ENCODE measurements at regions not wholly inside any gene's neighbourhood (a gene's known extent, or its start where the extent isn't known, plus 50 kb on each side); places are given as distances from the start of the nearest gene placed in this dataset.

GRCh38 chr1:55707196-55707595 lies 492.0 kb upstream of the USP24 start:
- BruUV-seq (replicated peaks): no TSS peak
- Histone ChIP-seq H3K4me3 (ENCODE audit: low read length) (no peak overlapping the region), H2AFZ (ENCODE audit: low read length) (no peak overlapping the region), H3K27ac (ENCODE audit: low read length) (no peak overlapping the region), H3K36me3 (ENCODE audit: low read depth, low read length) (no peaks in the 10 kb centered on the region), H3K79me2 (ENCODE audit: low read length) (no peaks in the 10 kb centered on the region), H3K27me3 (ENCODE audit: low read length) (no peaks in the 10 kb centered on the region), H3K4me1 (ENCODE audit: insufficient read depth, low read length) (no peaks in the 10 kb centered on the region), H3F3A (ENCODE audit: low read length, unreplicated experiment) (no peaks in the 10 kb centered on the region), H3K9ac (ENCODE audit: low read length) (no peak overlapping the region), H3K4me2 (ENCODE audit: low read length) (no peak overlapping the region), H4K20me1 (ENCODE audit: low read length) (no peaks in the 10 kb centered on the region), H3K9me3 (ENCODE audit: low read length) (no peaks in the 10 kb centered on the region), H3K9me2 (replicated peaks; ENCODE audit: low read length) (no peaks in the 10 kb centered on the region)
- no peak for TF ChIP-seq EZH2 (IDR thresholded peaks at IDR 0.05; ENCODE audit: low read length, unreplicated experiment)
- no peak for TF ChIP-seq CTCF (conservative IDR thresholded peaks at IDR 0.05; ENCODE audit: low read depth, low read length)
- no peak for TF ChIP-seq EZH2phosphoT487 (IDR thresholded peaks at IDR 0.05; ENCODE audit: borderline replicate concordance, low read length)
- ChIA-PET CTCF (no interaction called here), POLR2A (ENCODE audit: unreplicated experiment) (no interaction called here)
- no peak for DNase-seq
- intact Hi-C loops (cut with micrococcal nuclease): no loop called here
- no peak for ATAC-seq

- no peak for ATAC-seq
- Histone ChIP-seq H3K4me3 (ENCODE audit: low read length) (no peak overlapping the region), H3K36me3 (ENCODE audit: low read depth, low read length) (no peaks in the 10 kb centered on the region), H3F3A (ENCODE audit: low read length, unreplicated experiment) (no peaks in the 10 kb centered on the region), H4K20me1 (ENCODE audit: low read length) (no peaks in the 10 kb centered on the region), H3K9ac (ENCODE audit: low read length) (no peak overlapping the region), H3K4me2 (ENCODE audit: low read length) (no peak overlapping the region), H3K4me1 (ENCODE audit: insufficient read depth, low read length) (no peaks in the 10 kb centered on the region), H3K9me3 (ENCODE audit: low read length) (no peaks in the 10 kb centered on the region), H2AFZ (ENCODE audit: low read length) (no peak overlapping the region), H3K27ac (ENCODE audit: low read length) (no peak overlapping the region), H3K79me2 (ENCODE audit: low read length) (no peaks in the 10 kb centered on the region), H3K9me2 (replicated peaks; ENCODE audit: low read length) (no peaks in the 10 kb centered on the region), H3K27me3 (ENCODE audit: low read length) (no peaks in the 10 kb centered on the region)
- no peak for TF ChIP-seq EZH2 (IDR thresholded peaks at IDR 0.05; ENCODE audit: low read length, unreplicated experiment)
- TF ChIP-seq EZH2phosphoT487 (IDR thresholded peaks at IDR 0.05; ENCODE audit: borderline replicate concordance, low read length): no peak
- no peak for TF ChIP-seq CTCF (conservative IDR thresholded peaks at IDR 0.05; ENCODE audit: low read depth, low read length)
- BruUV-seq (replicated peaks): no TSS peak
- ChIA-PET CTCF (no interaction called here), POLR2A (ENCODE audit: unreplicated experiment) (no interaction called here)
- DNase-seq: no peak
- intact Hi-C loops (cut with micrococcal nuclease): no loop called here
These were observed 491.2 kb upstream of the USP24 start for GRCh38 chr1:55706397-55706796.

GRCh38 chr1:55703726-55704363 lies 488.7 kb upstream of the USP24 start:
- ChIA-PET POLR2A (ENCODE audit: unreplicated experiment) (no interaction called here), CTCF (no interaction called here)
- H3K27ac ChIP-seq (ENCODE audit: low read length): no peak overlapping the region
- ATAC-seq: no peak
- no peaks in the 10 kb centered on the region for H4K20me1 ChIP-seq (ENCODE audit: low read length)
- H3K9me2 ChIP-seq (replicated peaks; ENCODE audit: low read length): no peaks in the 10 kb centered on the region
- no peaks in the 10 kb centered on the region for H3K9me3 ChIP-seq (ENCODE audit: low read length)
- no peak for TF ChIP-seq EZH2phosphoT487 (IDR thresholded peaks at IDR 0.05; ENCODE audit: borderline replicate concordance, low read length)
- no TSS peak for BruUV-seq (replicated peaks)
- H3F3A ChIP-seq (ENCODE audit: low read length, unreplicated experiment): no peaks in the 10 kb centered on the region
- H3K4me1 ChIP-seq (ENCODE audit: insufficient read depth, low read length): peaks cover 17% of the 10 kb centered on the region
- intact Hi-C loops (cut with micrococcal nuclease): no loop called here
- H2AFZ ChIP-seq (ENCODE audit: low read length): no peak overlapping the region
- no peak for DNase-seq
- no peak overlapping the region for H3K4me3 ChIP-seq (ENCODE audit: low read length)
- no peak overlapping the region for H3K4me2 ChIP-seq (ENCODE audit: low read length)
- no peak overlapping the region for H3K9ac ChIP-seq (ENCODE audit: low read length)
- H3K27me3 ChIP-seq (ENCODE audit: low read length): no peaks in the 10 kb centered on the region
- H3K79me2 ChIP-seq (ENCODE audit: low read length): no peaks in the 10 kb centered on the region
- no peaks in the 10 kb centered on the region for H3K36me3 ChIP-seq (ENCODE audit: low read depth, low read length)
